Keratinocyte (primary cell): ENCODE measurements at regions not wholly inside any gene's neighbourhood (a gene's known extent, or its start where the extent isn't known, plus 50 kb on each side); places are given as distances from the start of the nearest gene placed in this dataset.

ENCODE experiments used
- DNase-seq: peaks from one replicate; pipeline ENCODE4 v3.0.0-alpha.2; 2011; ENCODE audit warnings: low read depth, missing footprints, low spot score
- FAIRE-seq: peaks from 2 replicates; lab custom pipeline; 2011; peaks lifted over from hg19 to GRCh38; lab: Jason Lieb, UNC
- H2AFZ ChIP-seq: 2 replicates; pipeline ENCODE4 v1.6.0; 2012; ENCODE audit warnings: low read length, control low read depth, inconsistent platforms; ENCODE audit not compliant: control insufficient read depth
- H3K27ac ChIP-seq: 2 replicates; pipeline ENCODE4 v1.5.1; 2011; ENCODE audit warnings: low read length; ENCODE audit not compliant: control insufficient read depth, insufficient read depth
- H3K27me3 ChIP-seq: 3 replicates; pipeline ENCODE4 v1.6.0; 2011; ENCODE audit warnings: low read length; ENCODE audit not compliant: control insufficient read depth, insufficient read depth; ENCODE audit errors: extremely low read depth
- H3K36me3 ChIP-seq, 2 experiments: 2 replicates in 1 of 2; 3 replicates in 1 of 2; pipeline ENCODE4 v1.5.1; 2011; ENCODE audit warnings: low read length in 2 of 2, mild to moderate bottlenecking in 1 of 2; ENCODE audit not compliant: control insufficient read depth in 2 of 2, insufficient read depth in 2 of 2; ENCODE audit errors: extremely low read depth in 1 of 2
- H3K4me1 ChIP-seq: 3 replicates; pipeline ENCODE4 v1.5.1; 2011; ENCODE audit warnings: low read length; ENCODE audit not compliant: control insufficient read depth, insufficient read depth; ENCODE audit errors: extremely low read depth
- H3K4me2 ChIP-seq: 3 replicates; pipeline ENCODE4 v1.6.0; 2011; ENCODE audit warnings: low read depth, low read length; ENCODE audit not compliant: control insufficient read depth, insufficient read depth; ENCODE audit errors: extremely low read depth
- H3K4me3 ChIP-seq, 3 experiments: fragments of 200-600 bp in 1 of 3; sonication (generic) in 1 of 3; 2 replicates in 2 of 3; 3 replicates in 1 of 3; pipeline ENCODE4 v1.5.1; 2011 to 2016; ENCODE audit warnings: low read length in 3 of 3, mild to moderate bottlenecking in 3 of 3, control low read depth in 2 of 3, inconsistent platforms in 1 of 3, low read depth in 1 of 3, mixed read lengths in 1 of 3, mixed run types in 1 of 3, moderate library complexity in 1 of 3; ENCODE audit not compliant: control insufficient read depth in 2 of 3, insufficient read depth in 2 of 3; ENCODE audit errors: extremely low read depth in 1 of 3
- H3K79me2 ChIP-seq: 2 replicates; pipeline ENCODE4 v1.6.0; 2012; ENCODE audit warnings: low read length; ENCODE audit not compliant: control insufficient read depth, insufficient read depth
- H3K9ac ChIP-seq: 3 replicates; pipeline ENCODE4 v1.6.0; 2011; ENCODE audit warnings: low read length; ENCODE audit not compliant: control insufficient read depth, insufficient read depth; ENCODE audit errors: extremely low read depth
- H3K9me1 ChIP-seq: 3 replicates; pipeline ENCODE4 v1.6.0; 2011; ENCODE audit warnings: low read length; ENCODE audit not compliant: control insufficient read depth, insufficient read depth; ENCODE audit errors: extremely low read depth
- H3K9me3 ChIP-seq: 2 replicates; pipeline ENCODE4 v1.5.1; 2012; ENCODE audit warnings: low read depth, low read length; ENCODE audit not compliant: control insufficient read depth
- H4K20me1 ChIP-seq: 3 replicates; pipeline ENCODE4 v1.6.0; 2011; ENCODE audit warnings: low read length; ENCODE audit not compliant: control insufficient read depth, insufficient read depth; ENCODE audit errors: extremely low read depth
- CTCF ChIP-seq, 3 experiments: IDR thresholded peaks in 1 of 3; conservative IDR thresholded peaks in 1 of 3; optimal IDR thresholded peaks in 1 of 3; 2 replicates in 2 of 3; 3 replicates in 1 of 3; pipeline versions ENCODE3 to v1.5.1; 2011; ENCODE audit warnings: low read length in 3 of 3, mild to moderate bottlenecking in 3 of 3, moderate library complexity in 2 of 3, control low read depth in 1 of 3, inconsistent platforms in 1 of 3; ENCODE audit not compliant: insufficient read depth in 2 of 3; ENCODE audit errors: extremely low read depth in 1 of 3
- EZH2 ChIP-seq: IDR thresholded peaks from one replicate; pipeline ENCODE4 v1.6.1; 2012; ENCODE audit warnings: inconsistent platforms, mild to moderate bottlenecking, low read length, moderate library complexity
- dilution Hi-C: fragments of 300-500 bp; cut with MboI; formaldehyde crosslinking; loops from one replicate; pipeline ENCODE4 v1.7.0; 2020; ENCODE audit warnings: low sequenced_read_pairs; ENCODE audit not compliant: extremely low pct_ligation_motif_present

GRCh38 chr20:60658681-60659080 lies 593.4 kb upstream of the CDH4 start:
- H3K4me3 ChIP-seq = no peak overlapping the region
- H3K9me1 ChIP-seq = no peaks in the 10 kb centered on the region
- H2AFZ ChIP-seq = no peak overlapping the region
- DNase-seq = no peak
- no peaks in the 10 kb centered on the region for H3K9me3 ChIP-seq
- no peak for FAIRE-seq
- H3K4me1 ChIP-seq = no peaks in the 10 kb centered on the region
- no peaks in the 10 kb centered on the region for H4K20me1 ChIP-seq
- no peaks in the 10 kb centered on the region for H3K36me3 ChIP-seq
- H3K4me2 ChIP-seq = no peak overlapping the region
- no peaks in the 10 kb centered on the region for H3K79me2 ChIP-seq
- no peak overlapping the region for H3K27ac ChIP-seq
- no peak overlapping the region for H3K9ac ChIP-seq
- no peaks in the 10 kb centered on the region for H3K27me3 ChIP-seq
- TF ChIP-seq EZH2 = no peak
- dilution Hi-C loops = no loop called here

DNA sequence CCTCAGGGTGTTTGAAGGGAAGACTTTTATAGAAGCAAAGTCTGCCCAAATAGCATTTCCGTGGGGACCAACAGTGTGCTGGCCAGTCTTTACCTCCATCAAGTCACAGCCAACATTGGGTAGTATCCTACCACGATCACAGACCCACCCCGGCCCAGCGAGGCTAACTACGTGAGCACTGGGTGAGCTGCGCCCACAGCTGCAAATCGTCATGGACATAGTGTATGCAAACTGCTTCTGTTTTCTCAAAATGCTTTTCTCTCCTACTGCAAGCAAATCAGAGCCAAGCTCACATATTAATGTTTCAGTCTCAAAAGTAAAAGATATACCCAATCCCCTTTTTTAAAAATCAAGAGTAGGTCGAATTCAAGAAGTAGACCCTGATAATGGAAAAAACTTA lies 592.8 kb upstream of the CDH4 start:
- H3K4me1 ChIP-seq = no peaks in the 10 kb centered on the region
- no peaks in the 10 kb centered on the region for H3K79me2 ChIP-seq
- H3K27ac ChIP-seq = no peak overlapping the region
- no peak overlapping the region for H2AFZ ChIP-seq
- dilution Hi-C loops = no loop called here
- H3K4me2 ChIP-seq = no peak overlapping the region
- FAIRE-seq = no peak
- no peak for DNase-seq
- no peak overlapping the region for H3K4me3 ChIP-seq
- no peaks in the 10 kb centered on the region for H3K9me3 ChIP-seq
- TF ChIP-seq CTCF (optimal IDR thresholded peaks at IDR 0.05 in 1 of 3, IDR thresholded peaks at IDR 0.05 in 1 of 3, conservative IDR thresholded peaks at IDR 0.05 in 1 of 3; ENCODE audit: extremely low read depth in 1 of 3, insufficient read depth in 2 of 3, low read length in 3 of 3) (no peak), EZH2 (no peak)
- H3K9me1 ChIP-seq = no peaks in the 10 kb centered on the region
- H3K27me3 ChIP-seq = no peaks in the 10 kb centered on the region
- no peaks in the 10 kb centered on the region for H4K20me1 ChIP-seq
- H3K9ac ChIP-seq = no peak overlapping the region
- H3K36me3 ChIP-seq = no peaks in the 10 kb centered on the region

GRCh38 chr20:60662307-60662706 lies 589.8 kb upstream of the CDH4 start:
- no peak for DNase-seq
- H3K36me3 ChIP-seq = no peaks in the 10 kb centered on the region
- FAIRE-seq = no peak

More at GRCh38 chr20:60662307-60662706, 589.8 kb upstream of the CDH4 start:
- H3K4me3 ChIP-seq = no peak overlapping the region
- no peak for TF ChIP-seq EZH2
- no peak for TF ChIP-seq CTCF (optimal IDR thresholded peaks at IDR 0.05 in 1 of 3, IDR thresholded peaks at IDR 0.05 in 1 of 3, conservative IDR thresholded peaks at IDR 0.05 in 1 of 3; ENCODE audit: extremely low read depth in 1 of 3, insufficient read depth in 2 of 3, low read length in 3 of 3)
- no peaks in the 10 kb centered on the region for H3K4me1 ChIP-seq
- no peak overlapping the region for H3K4me2 ChIP-seq
- H3K9me3 ChIP-seq = no peaks in the 10 kb centered on the region
- no peaks in the 10 kb centered on the region for H3K79me2 ChIP-seq
- dilution Hi-C loops = no loop called here
- no peaks in the 10 kb centered on the region for H3K9me1 ChIP-seq
- H4K20me1 ChIP-seq = no peaks in the 10 kb centered on the region
- H3K27ac ChIP-seq = no peak overlapping the region
- no peak overlapping the region for H2AFZ ChIP-seq
- no peaks in the 10 kb centered on the region for H3K27me3 ChIP-seq
- no peak overlapping the region for H3K9ac ChIP-seq
